ENCODE measurements at regions not wholly inside any gene's neighbourhood (a gene's known extent, or its start where the extent isn't known, plus 50 kb on each side); places are given as distances from the start of the nearest gene placed in this dataset.
A peak's percentile ranks its signal among the peaks of the same experiment; 100 is the strongest.
"Not testable (repeated sequence)": the region's sequence is repeated elsewhere in the genome, so short reads cannot be mapped to it uniquely, and the experiment has no call there.

DNA sequence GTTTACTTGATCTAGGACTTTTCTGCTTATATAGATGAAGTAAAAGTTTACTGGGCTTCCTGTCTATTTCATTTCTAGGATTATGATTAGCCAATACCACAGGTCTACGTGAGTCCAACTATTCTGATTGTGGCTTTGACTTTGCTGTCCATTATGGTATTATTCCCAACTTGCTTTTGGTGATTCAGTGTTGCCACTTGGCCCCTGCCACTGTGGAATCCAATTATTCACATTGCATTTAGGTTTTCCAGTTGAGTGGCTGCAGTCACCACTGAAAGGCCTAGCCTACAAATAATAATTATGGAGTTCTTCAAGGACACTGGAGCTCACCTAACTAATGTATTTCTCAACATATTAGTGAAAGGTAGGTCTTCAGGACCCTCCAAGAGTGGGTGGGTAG, 574.3 kb upstream of the USP24 start:
- no peaks in the 10 kb centered on the region for H3K9me3 ChIP-seq
- intact Hi-C loops (cut with DNase I) = no loop called here
- TF ChIP-seq EP300 (IDR thresholded peaks at IDR 0.05) = no peak
- TF ChIP-seq, protein P1, sequence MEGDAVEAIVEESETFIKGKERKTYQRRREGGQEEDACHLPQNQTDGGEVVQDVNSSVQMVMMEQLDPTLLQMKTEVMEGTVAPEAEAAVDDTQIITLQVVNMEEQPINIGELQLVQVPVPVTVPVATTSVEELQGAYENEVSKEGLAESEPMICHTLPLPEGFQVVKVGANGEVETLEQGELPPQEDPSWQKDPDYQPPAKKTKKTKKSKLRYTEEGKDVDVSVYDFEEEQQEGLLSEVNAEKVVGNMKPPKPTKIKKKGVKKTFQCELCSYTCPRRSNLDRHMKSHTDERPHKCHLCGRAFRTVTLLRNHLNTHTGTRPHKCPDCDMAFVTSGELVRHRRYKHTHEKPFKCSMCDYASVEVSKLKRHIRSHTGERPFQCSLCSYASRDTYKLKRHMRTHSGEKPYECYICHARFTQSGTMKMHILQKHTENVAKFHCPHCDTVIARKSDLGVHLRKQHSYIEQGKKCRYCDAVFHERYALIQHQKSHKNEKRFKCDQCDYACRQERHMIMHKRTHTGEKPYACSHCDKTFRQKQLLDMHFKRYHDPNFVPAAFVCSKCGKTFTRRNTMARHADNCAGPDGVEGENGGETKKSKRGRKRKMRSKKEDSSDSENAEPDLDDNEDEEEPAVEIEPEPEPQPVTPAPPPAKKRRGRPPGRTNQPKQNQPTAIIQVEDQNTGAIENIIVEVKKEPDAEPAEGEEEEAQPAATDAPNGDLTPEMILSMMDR (IDR thresholded peaks at IDR 0.05) = no peak
- TF ChIP-seq POLR2A (IDR thresholded peaks at IDR 0.05; ENCODE audit: low read depth) = no peak
- TF ChIP-seq POLR2AphosphoS5 (IDR thresholded peaks at IDR 0.05) = no peak
- H3K4me1 ChIP-seq = no peaks in the 10 kb centered on the region
- H3K4me3 ChIP-seq = no peak overlapping the region
- H3K27ac ChIP-seq (replicated peaks in 1 of 4) = no peak overlapping the region
- DNase-seq (ENCODE audit: extremely low spot score) = no peak
- H3K27me3 ChIP-seq = no peaks in the 10 kb centered on the region
- WGBS = 94% methylated on average over 1 of the region's 1 CpG
- no peaks in the 10 kb centered on the region for H3K36me3 ChIP-seq

DNA sequence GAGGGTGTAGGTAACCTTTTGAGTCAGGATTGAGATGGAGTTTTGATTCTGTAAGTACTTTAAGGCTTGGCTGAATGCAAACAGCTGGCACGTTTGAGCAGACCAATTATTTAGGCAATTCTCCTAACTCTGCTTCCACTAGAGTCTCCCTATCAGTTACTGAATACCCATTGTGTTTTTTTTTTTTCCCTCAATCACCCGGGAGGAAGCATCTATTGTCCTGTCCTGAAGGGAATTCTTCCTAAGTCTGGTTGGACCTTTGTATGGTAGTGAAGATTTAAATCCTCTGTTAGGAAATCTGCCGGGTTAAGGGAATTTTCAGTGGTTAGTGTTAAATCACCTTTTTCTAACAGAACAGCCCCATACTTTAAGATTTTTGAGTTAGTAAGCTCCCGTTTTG, 571.2 kb upstream of the USP24 start:
- no peaks in the 10 kb centered on the region for H3K27me3 ChIP-seq
- TF ChIP-seq POLR2A (IDR thresholded peaks at IDR 0.05; ENCODE audit: low read depth) (no peak), POLR2AphosphoS5 (IDR thresholded peaks at IDR 0.05) (no peak), EP300 (IDR thresholded peaks at IDR 0.05) (no peak)
- TF ChIP-seq, protein P1 (IDR thresholded peaks at IDR 0.05) = no peak
- H3K4me1 ChIP-seq = peaks cover 0 to 12% (median 8%) of the 10 kb centered on the region in 4 donors
- no peak for DNase-seq (ENCODE audit: extremely low spot score)
- intact Hi-C loops (cut with DNase I) = no loop called here
- no peaks in the 10 kb centered on the region for H3K36me3 ChIP-seq
- no peaks in the 10 kb centered on the region for H3K9me3 ChIP-seq
- no peak overlapping the region for H3K27ac ChIP-seq (replicated peaks in 1 of 4)
- no peak overlapping the region for H3K4me3 ChIP-seq
- 70% methylated on average over 4 of the region's 4 CpGs for WGBS

DNA sequence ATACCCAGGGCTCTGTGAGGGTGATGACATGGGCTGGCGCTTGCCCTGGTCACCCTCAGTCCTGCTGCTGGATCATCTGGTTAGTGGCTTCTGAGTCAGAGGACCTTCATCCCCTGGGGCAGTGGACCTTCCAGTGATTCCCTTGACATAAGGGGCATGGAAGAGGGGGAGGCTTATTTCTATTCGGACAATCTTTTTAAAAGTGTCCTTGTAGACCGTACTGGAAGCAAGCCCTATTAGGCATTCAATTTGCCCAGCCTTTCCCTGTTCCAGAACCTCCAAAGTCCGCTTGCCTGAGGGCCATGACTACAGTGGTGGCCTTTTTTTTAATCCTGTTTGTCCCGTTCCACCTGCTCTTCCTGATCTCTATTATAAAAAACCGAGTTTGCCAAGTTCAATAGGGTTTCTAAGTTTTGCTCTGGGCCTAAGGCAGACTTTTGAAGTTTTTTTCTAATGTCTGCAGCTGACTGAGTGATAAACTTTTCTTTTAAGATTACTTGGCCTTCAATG, 569.8 kb upstream of the USP24 start:
- DNase-seq (ENCODE audit: extremely low spot score); intact Hi-C loops (cut with DNase I); H3K36me3 ChIP-seq; H3K4me3 ChIP-seq; H3K27ac ChIP-seq (replicated peaks in 1 of 4); H3K9me3 ChIP-seq; H3K27me3 ChIP-seq: not testable (repeated sequence)
- 95% methylated on average over 6 of the region's 6 CpGs for WGBS
- peaks cover 0 to 15% (median 10%) of the 10 kb centered on the region in 4 donors for H3K4me1 ChIP-seq

DNA sequence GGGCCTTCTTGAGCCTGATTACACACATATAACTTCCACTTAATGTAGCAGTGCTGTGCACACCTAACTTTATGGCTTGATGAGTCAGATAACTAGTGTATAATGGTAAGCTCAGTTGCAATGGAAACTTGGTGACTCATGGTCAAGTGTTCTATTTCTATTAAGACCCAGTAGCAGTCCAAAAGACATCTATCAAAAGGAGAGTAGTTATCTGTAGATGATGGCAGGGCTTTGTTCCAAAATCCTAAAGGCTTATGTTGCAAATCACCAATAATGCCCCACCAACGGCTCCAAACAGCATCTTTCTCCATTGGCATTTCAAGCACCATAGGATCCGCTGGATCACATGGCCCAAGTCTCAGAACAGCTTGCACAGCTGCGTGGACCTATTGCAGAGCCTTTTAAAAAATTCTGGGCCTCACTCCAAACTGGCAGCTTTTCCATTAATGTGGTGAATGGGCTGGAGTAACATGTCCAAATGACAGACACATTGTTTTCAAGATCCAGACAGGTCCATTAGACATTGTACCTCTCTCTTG, 566.8 kb upstream of the USP24 start:
- 50% methylated on average over 3 of the region's 3 CpGs for WGBS
- no peak overlapping the region for H3K27ac ChIP-seq (replicated peaks in 1 of 4)
- intact Hi-C loops (cut with DNase I) = no loop called here

DNA sequence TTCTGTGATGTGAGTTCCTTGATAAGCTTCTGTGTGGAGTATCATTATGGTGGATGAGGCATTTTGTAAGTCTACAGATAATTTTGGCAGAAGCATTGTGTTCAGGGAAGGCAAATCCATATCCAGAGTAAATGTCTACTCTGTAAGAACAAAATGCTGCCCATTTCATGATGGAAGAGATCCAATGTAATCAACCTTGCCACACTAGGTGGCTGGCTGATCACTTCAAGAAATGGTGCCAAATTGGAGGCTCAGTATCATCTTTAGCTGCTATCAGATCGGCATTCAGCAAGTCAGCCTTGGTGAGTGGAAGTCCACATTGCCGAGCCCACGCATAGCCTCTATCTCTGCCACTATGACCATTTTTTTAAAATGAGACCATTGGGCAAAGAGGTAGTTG, 565.8 kb upstream of the USP24 start:
- peaks cover 0 to 15% (median 10%) of the 10 kb centered on the region in 4 donors for H3K4me1 ChIP-seq
- H3K4me3 ChIP-seq = no peak overlapping the region
- no peak overlapping the region for H3K27ac ChIP-seq (replicated peaks in 1 of 4)
- no peaks in the 10 kb centered on the region for H3K36me3 ChIP-seq
- intact Hi-C loops (cut with DNase I) = no loop called here
- no peak for TF ChIP-seq POLR2AphosphoS5 (IDR thresholded peaks at IDR 0.05)
- TF ChIP-seq, protein P1 (IDR thresholded peaks at IDR 0.05) = no peak
- TF ChIP-seq EP300 (IDR thresholded peaks at IDR 0.05) = no peak
- TF ChIP-seq POLR2A (IDR thresholded peaks at IDR 0.05; ENCODE audit: low read depth) = no peak
- H3K27me3 ChIP-seq = no peaks in the 10 kb centered on the region
- WGBS = 98% methylated on average over 3 of the region's 3 CpGs
- H3K9me3 ChIP-seq = no peaks in the 10 kb centered on the region
- DNase-seq (ENCODE audit: extremely low spot score) = no peak

More for the DNA sequence above, 566.8 kb upstream of the USP24 start:
- DNase-seq (ENCODE audit: extremely low spot score) = no peak
- TF ChIP-seq EP300 (IDR thresholded peaks at IDR 0.05) (no peak), POLR2AphosphoS5 (IDR thresholded peaks at IDR 0.05) (peak in 1 of 2 donors; percentile 56), POLR2A (IDR thresholded peaks at IDR 0.05; ENCODE audit: low read depth) (no peak)
- TF ChIP-seq, protein P1 (IDR thresholded peaks at IDR 0.05) = no peak
- H3K4me3 ChIP-seq = no peak overlapping the region
- no peaks in the 10 kb centered on the region for H3K27me3 ChIP-seq
- peaks cover 0 to 15% (median 10%) of the 10 kb centered on the region in 4 donors for H3K4me1 ChIP-seq
- no peaks in the 10 kb centered on the region for H3K9me3 ChIP-seq
- no peaks in the 10 kb centered on the region for H3K36me3 ChIP-seq
